GM12878 (cell line): ENCODE measurements at regions not wholly inside any gene's neighbourhood (a gene's known extent, or its start where the extent isn't known, plus 50 kb on each side); places are given as distances from the start of the nearest gene placed in this dataset.

Experiments
- ATAC-seq: fragments of 200-7000 bp; cut with Tn5 transposase; 3 replicates; pipeline ENCODE4 v1.9.1; 2020; ENCODE audit warnings: mild to moderate bottlenecking, moderate library complexity
- BruUV-seq: library from RNA; stranded (reverse); fragments of 400-500 nt; replicated peaks from 2 replicates; lab custom pipeline; 2021; lab: Mats Ljungman, UMichigan
- CTCF ChIA-PET: fragments of 300-600 bp; sonication (Branson Sonifier 250); formaldehyde crosslinking; extraction: SDS; loops from one replicate; lab custom pipeline; 2021; ENCODE audit warnings: inconsistent platforms; lab: Yijun Ruan, JAX
- POLR2A ChIA-PET: fragments of 350-600 bp; formaldehyde crosslinking; extraction: SDS; loops from one replicate; lab custom pipeline; 2021; ENCODE audit warnings: inconsistent platforms; lab: Charles Lee
- RAD21 ChIA-PET: fragments of 300-600 bp; sonication (Branson Sonifier 250); formaldehyde crosslinking; loops from one replicate; lab custom pipeline; 2023; ENCODE audit warnings: antibody characterized with exemption; ENCODE audit not compliant: unreplicated experiment; lab: Charles Lee
- SMC1A ChIA-PET: fragments of 300-600 bp; sonication (Branson Sonifier 250); formaldehyde crosslinking; loops from one replicate; lab custom pipeline; 2023; ENCODE audit not compliant: unreplicated experiment, uncharacterized antibody; lab: Charles Lee
- DNase-seq: peaks from one replicate; pipeline ENCODE4 v3.0.0-alpha.2; 2011; ENCODE audit warnings: low read depth, low spot score
- FAIRE-seq: peaks from 3 replicates; lab custom pipeline; 2011; peaks lifted over from hg19 to GRCh38; lab: Jason Lieb, UNC
- H2AFZ ChIP-seq: 2 replicates; pipeline ENCODE4 v1.6.0; 2011; ENCODE audit warnings: low read depth, low read length, control low read depth; ENCODE audit not compliant: control insufficient read depth
- H3K27ac ChIP-seq: 2 replicates; pipeline ENCODE4 v1.5.1; 2011; ENCODE audit warnings: control low read depth; ENCODE audit not compliant: control insufficient read depth, insufficient read depth
- H3K27me3 ChIP-seq, 2 experiments: replicated peaks in 1 of 2; 2 replicates each; pipeline versions ENCODE4 v1.6.0 to v1.6.1; 2011; ENCODE audit warnings: low read length in 1 of 2; ENCODE audit not compliant: control insufficient read depth in 2 of 2, insufficient read depth in 2 of 2
- H3K36me3 ChIP-seq, 2 experiments: 2 replicates each; pipeline ENCODE4 v1.5.1; 2011; ENCODE audit warnings: low read length in 1 of 2; ENCODE audit not compliant: control insufficient read depth in 2 of 2, insufficient read depth in 2 of 2
- H3K4me1 ChIP-seq: 2 replicates; pipeline ENCODE4 v1.6.1; 2011; ENCODE audit warnings: mild to moderate bottlenecking, low read length, moderate library complexity, mixed read lengths; ENCODE audit not compliant: control insufficient read depth, insufficient read depth
- H3K4me2 ChIP-seq: 2 replicates; pipeline ENCODE4 v1.6.0; 2011; ENCODE audit warnings: control low read depth; ENCODE audit not compliant: control insufficient read depth, insufficient read depth
- H3K4me3 ChIP-seq: fragments of 200-600 bp; sonication (generic); 2 replicates; pipeline ENCODE4 v1.5.1; 2016
- H3K79me2 ChIP-seq: 2 replicates; pipeline ENCODE4 v1.6.0; 2011; ENCODE audit warnings: low read length; ENCODE audit not compliant: control insufficient read depth, insufficient read depth
- H3K9ac ChIP-seq: 2 replicates; pipeline ENCODE4 v1.8.0; 2011; ENCODE audit warnings: low read length, control low read depth, mixed read lengths; ENCODE audit not compliant: control insufficient read depth, insufficient read depth
- H3K9me3 ChIP-seq: replicated peaks from 3 replicates; pipeline ENCODE4 v1.5.1; 2011; ENCODE audit warnings: mild to moderate bottlenecking, low read length; ENCODE audit not compliant: control insufficient read depth, insufficient read depth
- H4K20me1 ChIP-seq: 2 replicates; pipeline ENCODE4 v1.6.0; 2011; ENCODE audit not compliant: control insufficient read depth, insufficient read depth
- BACH1 ChIP-seq: fragments of 450-650 bp; IDR thresholded peaks from 2 replicates; pipeline ENCODE4 v1.6.1; 2017; ENCODE audit warnings: mild to moderate bottlenecking, borderline replicate concordance
- CBFB ChIP-seq: IDR thresholded peaks from 2 replicates; pipeline ENCODE4 v1.6.1; 2016; ENCODE audit warnings: antibody characterized with exemption, low read depth
- CREM ChIP-seq: IDR thresholded peaks from 2 replicates; pipeline ENCODE4 v1.6.1; 2014; ENCODE audit warnings: antibody characterized with exemption, low read depth
- JUNB ChIP-seq: IDR thresholded peaks from 2 replicates; pipeline ENCODE4 v1.6.1; 2016; ENCODE audit warnings: antibody characterized with exemption, mild to moderate bottlenecking
- MEF2A ChIP-seq: IDR thresholded peaks from 2 replicates; pipeline ENCODE4 v1.6.1; 2011; ENCODE audit warnings: low read depth, mild to moderate bottlenecking, low read length, moderate library complexity; ENCODE audit not compliant: insufficient read depth
- MYB ChIP-seq: fragments of 150-350 bp; IDR thresholded peaks from 2 replicates; pipeline ENCODE4 v1.6.1; 2014; ENCODE audit warnings: mild to moderate bottlenecking, low read depth, low read length, borderline replicate concordance
- NFIC ChIP-seq: IDR thresholded peaks from 2 replicates; pipeline ENCODE4 v1.6.1; 2012; ENCODE audit warnings: low read depth, mild to moderate bottlenecking, inconsistent platforms, low read length, moderate library complexity
- POLR2AphosphoS5 ChIP-seq: IDR thresholded peaks from 2 replicates; pipeline ENCODE4 v1.6.1; 2011; ENCODE audit warnings: mild to moderate bottlenecking, low read length, inconsistent platforms
- SREBF1 ChIP-seq: IDR thresholded peaks from 2 replicates; pipeline ENCODE4 v1.6.1; 2012; ENCODE audit warnings: mild to moderate bottlenecking, low read length
- TCF3 ChIP-seq: IDR thresholded peaks from 2 replicates; pipeline ENCODE4 v1.6.1; 2012; ENCODE audit warnings: low read depth, mild to moderate bottlenecking, low read length, borderline replicate concordance; ENCODE audit not compliant: insufficient read depth
- YY1 ChIP-seq: IDR thresholded peaks from 2 replicates; pipeline ENCODE4 v1.6.1; 2011; ENCODE audit warnings: low read depth, mild to moderate bottlenecking, low read length
- ZSCAN29 ChIP-seq: fragments of 450-650 bp; IDR thresholded peaks from 2 replicates; pipeline ENCODE4 v1.6.1; 2017; ENCODE audit warnings: mild to moderate bottlenecking, moderate library complexity
- ZZZ3 ChIP-seq: IDR thresholded peaks from 2 replicates; pipeline ENCODE4 v1.6.1; 2011; ENCODE audit warnings: low read depth; ENCODE audit not compliant: control insufficient read depth, insufficient read length
- WGBS: methylation state at CpG from one replicate; pipeline ENCODE4 v1.1.6; 2016; ENCODE audit warnings: low lambda C conversion rate; ENCODE audit not compliant: insufficient replicate concordance, insufficient coverage; ENCODE audit errors: missing lambda C conversion rate; 5-methylcytosine and 5-hydroxymethylcytosine counted together
- in situ Hi-C: fragments of 300-500 bp; cut with MboI; formaldehyde crosslinking; loops from 9 replicates; pipeline ENCODE4 v1.14.3; 2018; ENCODE audit warnings: mixed read lengths
- intact Hi-C: fragments of 100-400 bp; cut with micrococcal nuclease; formaldehyde crosslinking; loops from one replicate; pipeline ENCODE4 v1.14.2; 2022; ENCODE audit not compliant: unreplicated experiment
- TF ChIP-seq, protein P1 (sequence below): fragments of 450-650 bp; conservative IDR thresholded peaks from 2 replicates; pipeline ENCODE4 v1.6.1; 2017; ENCODE audit warnings: mild to moderate bottlenecking, moderate library complexity

- Histone ChIP-seq H3K36me3 (no peaks in the 10 kb centered on the region), H3K79me2 (no peaks in the 10 kb centered on the region), H3K27ac (no peak overlapping the region), H3K4me3 (no peak overlapping the region), H3K4me2 (no peak overlapping the region), H3K4me1 (no peaks in the 10 kb centered on the region), H2AFZ (no peak overlapping the region), H3K9ac (no peak overlapping the region), H4K20me1 (no peaks in the 10 kb centered on the region), H3K27me3 (no peaks in the 10 kb centered on the region), H3K9me3 (no peaks in the 10 kb centered on the region)
- in situ Hi-C loops = no loop called here
- ATAC-seq = no peak
- FAIRE-seq = peak; percentile 49
- POLR2A ChIA-PET = no interaction called here
- SMC1A ChIA-PET = interaction anchor here (0.7 kb wide), 1 partner anchor 1336 kb away, joined by 4 read pairs; no protein-coding TSS in a partner anchor
- TF ChIP-seq, protein P1, sequence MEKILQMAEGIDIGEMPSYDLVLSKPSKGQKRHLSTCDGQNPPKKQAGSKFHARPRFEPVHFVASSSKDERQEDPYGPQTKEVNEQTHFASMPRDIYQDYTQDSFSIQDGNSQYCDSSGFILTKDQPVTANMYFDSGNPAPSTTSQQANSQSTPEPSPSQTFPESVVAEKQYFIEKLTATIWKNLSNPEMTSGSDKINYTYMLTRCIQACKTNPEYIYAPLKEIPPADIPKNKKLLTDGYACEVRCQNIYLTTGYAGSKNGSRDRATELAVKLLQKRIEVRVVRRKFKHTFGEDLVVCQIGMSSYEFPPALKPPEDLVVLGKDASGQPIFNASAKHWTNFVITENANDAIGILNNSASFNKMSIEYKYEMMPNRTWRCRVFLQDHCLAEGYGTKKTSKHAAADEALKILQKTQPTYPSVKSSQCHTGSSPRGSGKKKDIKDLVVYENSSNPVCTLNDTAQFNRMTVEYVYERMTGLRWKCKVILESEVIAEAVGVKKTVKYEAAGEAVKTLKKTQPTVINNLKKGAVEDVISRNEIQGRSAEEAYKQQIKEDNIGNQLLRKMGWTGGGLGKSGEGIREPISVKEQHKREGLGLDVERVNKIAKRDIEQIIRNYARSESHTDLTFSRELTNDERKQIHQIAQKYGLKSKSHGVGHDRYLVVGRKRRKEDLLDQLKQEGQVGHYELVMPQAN = no peak
- TF ChIP-seq MEF2A = 0 out of 2 replicates have a peak, but pooled peaks have one; percentile 47
- WGBS = 0% methylated on average over 4 of the region's 4 CpGs
- CTCF ChIA-PET = interaction anchor here (1.2 kb wide), 1 partner anchor 61 kb away, joined by 4 read pairs; no protein-coding TSS in a partner anchor
- intact Hi-C loops = no loop called here
- RAD21 ChIA-PET = no interaction called here
- DNase-seq = no peak
- no TSS peak for BruUV-seq
Observed at GRCh38 chr9:14526504-14526903, 166.7 kb downstream of the ZDHHC21 start.

DNA sequence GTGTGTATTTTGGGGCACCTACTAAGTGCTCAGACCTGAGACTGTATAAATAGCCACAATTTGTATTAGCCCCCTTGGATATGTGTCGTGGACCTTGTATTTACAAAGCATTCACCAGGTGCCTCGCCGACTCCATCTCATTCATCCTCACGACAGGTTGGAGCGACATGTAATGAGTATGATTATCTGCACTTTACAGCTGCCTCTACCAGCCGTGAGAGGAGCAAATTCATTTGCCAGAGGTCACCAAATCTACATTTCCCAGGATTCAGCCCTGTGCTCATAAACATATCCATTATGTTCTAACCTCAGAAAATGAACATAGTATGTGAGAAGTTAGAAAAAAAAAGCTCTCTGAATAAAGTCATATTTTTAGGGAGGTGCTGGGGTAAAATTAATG lies 167.4 kb downstream of the ZDHHC21 start:
- in situ Hi-C loops (no loop called here), intact Hi-C loops (no loop called here)
- no peak overlapping the region for H3K27ac ChIP-seq
- WGBS = 69% methylated on average over 6 of the region's 6 CpGs
- ChIA-PET RAD21 (no interaction called here), CTCF (interaction anchor here (1.2 kb wide), 1 partner anchor 60 kb away, joined by 4 read pairs; no protein-coding TSS in a partner anchor), SMC1A (interaction anchor here (0.8 kb wide), 1 partner anchor 10 kb away, joined by 3 read pairs; no protein-coding TSS in a partner anchor), POLR2A (no interaction called here)
- H2AFZ ChIP-seq = no peak overlapping the region
- ATAC-seq (no peak), DNase-seq (no peak), FAIRE-seq (no peak)
- BruUV-seq = no TSS peak
- H3K9ac ChIP-seq = no peak overlapping the region
- H3K79me2 ChIP-seq = no peaks in the 10 kb centered on the region
- H4K20me1 ChIP-seq = no peaks in the 10 kb centered on the region
- no peak overlapping the region for H3K4me2 ChIP-seq
- H3K27me3 ChIP-seq = no peaks in the 10 kb centered on the region
- H3K4me1 ChIP-seq = no peaks in the 10 kb centered on the region
- no peaks in the 10 kb centered on the region for H3K36me3 ChIP-seq
- no peak overlapping the region for H3K4me3 ChIP-seq
- TF ChIP-seq YY1 (no peak), JUNB (no peak), POLR2AphosphoS5 (no peak), CREM (no peak), BACH1 (no peak), ZSCAN29 (no peak), ZZZ3 (no peak), NFIC (no peak), CBFB (no peak), SREBF1 (no peak), MYB (no peak), TCF3 (no peak)
- H3K9me3 ChIP-seq = no peaks in the 10 kb centered on the region
